IMR-90 (cell line): ENCODE measurements at regions not wholly inside any gene's neighbourhood (a gene's known extent, or its start where the extent isn't known, plus 50 kb on each side); places are given as distances from the start of the nearest gene placed in this dataset.

Experiments used
- ATAC-seq: fragments of 200-7000 bp; cut with Tn5 transposase; 2 replicates; pipeline ENCODE4 v1.9.1; 2020; ENCODE audit warnings: low read depth, mild to moderate bottlenecking, moderate library complexity
- BruUV-seq: library from RNA; stranded (reverse); fragments of 400-500 nt; replicated peaks from 2 replicates; lab custom pipeline; 2021; lab: Mats Ljungman, UMichigan
- CTCF ChIA-PET: fragments of 300-600 bp; formaldehyde crosslinking; extraction: SDS; loops from one replicate; lab custom pipeline; 2021; ENCODE audit warnings: antibody characterized with exemption; lab: Yijun Ruan, JAX
- POLR2A ChIA-PET: fragments of 300-600 bp; sonication (Branson Sonifier 250); formaldehyde crosslinking; loops from one replicate; lab custom pipeline; 2022; ENCODE audit warnings: antibody characterized with exemption; ENCODE audit not compliant: unreplicated experiment; lab: Charles Lee
- DNase-seq: peaks from one replicate; pipeline ENCODE4 v3.0.0; 2013
- H2AFZ ChIP-seq: replicated peaks from 2 replicates; pipeline ENCODE3; 2013; ENCODE audit warnings: low read length, mild to moderate bottlenecking; ENCODE audit not compliant: poor library complexity
- H2AK5ac ChIP-seq: 2 replicates; pipeline ENCODE4 v1.6.1; 2013; ENCODE audit warnings: low read depth, low read length, inconsistent platforms
- H2AK9ac ChIP-seq: replicated peaks from 2 replicates; pipeline ENCODE3; 2013; ENCODE audit warnings: mild to moderate bottlenecking, low read depth, low read length, moderate library complexity; ENCODE audit not compliant: poor library complexity
- H2BK120ac ChIP-seq: 2 replicates; pipeline ENCODE4 v1.6.1; 2013; ENCODE audit warnings: low read depth, low read length, inconsistent platforms
- H2BK15ac ChIP-seq: 3 replicates; pipeline ENCODE4 v1.6.1; 2013; ENCODE audit warnings: low read depth, low read length, inconsistent platforms
- H2BK20ac ChIP-seq: 2 replicates; pipeline ENCODE4 v1.6.1; 2013; ENCODE audit warnings: low read depth, mild to moderate bottlenecking, inconsistent platforms, low read length, moderate library complexity
- H2BK5ac ChIP-seq: 2 replicates; pipeline ENCODE4 v1.6.1; 2013; ENCODE audit warnings: mild to moderate bottlenecking, low read depth, low read length, inconsistent platforms; ENCODE audit not compliant: poor library complexity, severe bottlenecking
- H3K14ac ChIP-seq: replicated peaks from 2 replicates; pipeline ENCODE4 v1.6.1; 2013; ENCODE audit warnings: low read depth, low read length, inconsistent platforms
- H3K18ac ChIP-seq: 2 replicates; pipeline ENCODE4 v1.6.1; 2013; ENCODE audit warnings: low read depth, low read length, control low read depth
- H3K23ac ChIP-seq: 2 replicates; pipeline ENCODE4 v1.6.1; 2013; ENCODE audit warnings: low read depth, low read length, inconsistent platforms
- H3K27ac ChIP-seq: 2 replicates; pipeline ENCODE4 v1.5.1; 2013; ENCODE audit warnings: mild to moderate bottlenecking, control low read depth, low read length; ENCODE audit not compliant: insufficient read depth
- H3K27me3 ChIP-seq: 2 replicates; pipeline ENCODE4 v1.6.1; 2013; ENCODE audit warnings: low read length; ENCODE audit not compliant: control insufficient read depth, insufficient read depth
- H3K36me3 ChIP-seq: 2 replicates; pipeline ENCODE4 v1.6.1; 2013; ENCODE audit warnings: low read length, mixed read lengths; ENCODE audit not compliant: control insufficient read depth, insufficient read depth
- H3K4ac ChIP-seq: 2 replicates; pipeline ENCODE4 v1.6.1; 2013; ENCODE audit warnings: low read depth, low read length, inconsistent platforms
- H3K4me1 ChIP-seq: 2 replicates; pipeline ENCODE4 v1.6.1; 2013; ENCODE audit warnings: low read length, mixed read lengths; ENCODE audit not compliant: control insufficient read depth, insufficient read depth
- H3K4me2 ChIP-seq: 2 replicates; pipeline ENCODE4 v1.6.1; 2013; ENCODE audit warnings: low read depth, mild to moderate bottlenecking, control low read depth, low read length, moderate library complexity
- H3K4me3 ChIP-seq: 2 replicates; pipeline ENCODE4 v1.5.1; 2013; ENCODE audit warnings: low read depth, mild to moderate bottlenecking, control low read depth, low read length, moderate library complexity; ENCODE audit not compliant: insufficient read depth
- H3K56ac ChIP-seq: 2 replicates; pipeline ENCODE4 v1.6.1; 2013; ENCODE audit warnings: low read length, inconsistent platforms; ENCODE audit not compliant: insufficient read depth; ENCODE audit errors: extremely low read depth
- H3K79me1 ChIP-seq, 2 experiments: 2 replicates each; pipeline ENCODE4 v1.6.1; 2013; ENCODE audit warnings: low read length in 2 of 2, inconsistent platforms in 1 of 2, low read depth in 1 of 2
- H3K9ac ChIP-seq: 2 replicates; pipeline ENCODE4 v1.6.1; 2013; ENCODE audit warnings: low read depth, low read length, control low read depth
- H3K9me1 ChIP-seq: 2 replicates; pipeline ENCODE4 v1.6.1; 2013; ENCODE audit warnings: low read length, inconsistent platforms; ENCODE audit not compliant: insufficient read depth
- H3K9me3 ChIP-seq: 2 replicates; pipeline ENCODE4 v1.6.1; 2013; ENCODE audit warnings: low read length; ENCODE audit not compliant: control insufficient read depth, insufficient read depth
- H4K20me1 ChIP-seq: 2 replicates; pipeline ENCODE4 v1.6.1; 2013; ENCODE audit warnings: low read length, inconsistent platforms; ENCODE audit not compliant: insufficient read depth
- H4K5ac ChIP-seq: 2 replicates; pipeline ENCODE4 v1.6.1; 2013; ENCODE audit warnings: mild to moderate bottlenecking, low read depth, low read length, control low read depth
- H4K8ac ChIP-seq, 2 experiments: 2 replicates each; pipeline ENCODE4 v1.6.1; 2013; ENCODE audit warnings: low read depth in 2 of 2, low read length in 2 of 2, control low read depth in 1 of 2, inconsistent platforms in 1 of 2
- H4K91ac ChIP-seq: 2 replicates; pipeline ENCODE4 v1.6.1; 2013; ENCODE audit warnings: low read depth, low read length, inconsistent platforms; ENCODE audit not compliant: insufficient read depth
- BHLHE40 ChIP-seq: fragments of 150-350 bp; IDR thresholded peaks from 2 replicates; pipeline ENCODE4 v1.6.1; 2016; ENCODE audit warnings: mild to moderate bottlenecking, low read depth, low read length
- CEBPB ChIP-seq: IDR thresholded peaks from 2 replicates; pipeline ENCODE4 v1.6.1; 2012; ENCODE audit warnings: low read depth, low read length, improper control_type of control experiment
- ELK1 ChIP-seq: fragments of 150-350 bp; IDR thresholded peaks from 2 replicates; pipeline ENCODE4 v1.6.1; 2016; ENCODE audit warnings: low read depth, mild to moderate bottlenecking, low read length, moderate library complexity, borderline replicate concordance
- FOS ChIP-seq: fragments of 150-350 bp; IDR thresholded peaks from 2 replicates; pipeline ENCODE4 v1.6.1; 2016; ENCODE audit warnings: low read depth, low read length
- MAFK ChIP-seq: IDR thresholded peaks from 2 replicates; pipeline ENCODE4 v1.6.1; 2012; ENCODE audit warnings: low read depth, low read length, improper control_type of control experiment
- MAZ ChIP-seq: IDR thresholded peaks from 2 replicates; pipeline ENCODE4 v1.6.1; 2012; ENCODE audit warnings: low read depth, mild to moderate bottlenecking, low read length, improper control_type of control experiment, moderate library complexity, borderline replicate concordance
- MXI1 ChIP-seq: IDR thresholded peaks from 2 replicates; pipeline ENCODE4 v1.6.1; 2012; ENCODE audit warnings: low read depth, mild to moderate bottlenecking, low read length, moderate library complexity, borderline replicate concordance
- NFE2L2 ChIP-seq: fragments of 150-350 bp; IDR thresholded peaks from 2 replicates; pipeline ENCODE4 v1.6.1; 2016; ENCODE audit warnings: low read depth, mild to moderate bottlenecking, low read length
- RAD21 ChIP-seq: IDR thresholded peaks from 2 replicates; pipeline ENCODE4 v1.6.1; 2012; ENCODE audit warnings: low read length, improper control_type of control experiment
- RFX5 ChIP-seq: IDR thresholded peaks from 2 replicates; pipeline ENCODE4 v1.8.0; 2012; ENCODE audit warnings: low read depth, mild to moderate bottlenecking, low read length, moderate library complexity
- WGBS, 2 experiments: methylation state at CpG; one replicate each; pipeline versions ENCODE4 v1.1.5 to v1.1.7; 2013; ENCODE audit warnings: missing lambda C conversion rate in 2 of 2; ENCODE audit not compliant: insufficient read length in 1 of 2; ENCODE audit errors: extremely low coverage in 2 of 2; 5-methylcytosine and 5-hydroxymethylcytosine counted together
- dilution Hi-C: fragments of 300-500 bp; cut with HindIII; formaldehyde crosslinking; loops from one replicate; pipeline ENCODE4 v1.14.3; 2018; ENCODE audit warnings: low sequenced_read_pairs; ENCODE audit not compliant: unreplicated experiment
- in situ Hi-C: fragments of 300-500 bp; cut with MboI; formaldehyde crosslinking; loops from 3 replicates; pipeline ENCODE4 v1.14.3; 2019; ENCODE audit warnings: low sequenced_read_pairs, inconsistent platforms, mixed read lengths
- intact Hi-C: fragments of 100-400 bp; cut with micrococcal nuclease; formaldehyde crosslinking; loops from 2 replicates; pipeline ENCODE4 v1.10.0; 2022
- TF ChIP-seq, protein P1 (sequence below): conservative IDR thresholded peaks from 2 replicates; pipeline ENCODE4 v1.5.1; 2012; ENCODE audit warnings: mild to moderate bottlenecking, low read depth, low read length, improper control_type of control experiment

- Histone ChIP-seq H3K27me3 (peaks cover 14% of the 10 kb centered on the region), H3K23ac (no peak overlapping the region), H3K9me3 (peaks cover 5% of the 10 kb centered on the region), H2BK5ac (no peak overlapping the region), H3K4me3 (no peak overlapping the region), H3K79me1 (no peaks in the 10 kb centered on the region), H2AFZ (no peak overlapping the region), H3K36me3 (no peaks in the 10 kb centered on the region), H2BK15ac (no peak overlapping the region), H3K4me2 (no peak overlapping the region), H2BK120ac (no peak overlapping the region), H4K91ac (no peak overlapping the region), H3K4me1 (peaks cover 2% of the 10 kb centered on the region), H2AK5ac (no peak overlapping the region), H3K56ac (no peak overlapping the region), H3K18ac (no peak overlapping the region), H3K4ac (no peak overlapping the region), H4K8ac (no peak overlapping the region), H2BK20ac (no peak overlapping the region), H3K14ac (no peak overlapping the region), H3K9ac (no peak overlapping the region), H4K20me1 (no peaks in the 10 kb centered on the region), H2AK9ac (no peak overlapping the region), H4K5ac (no peak overlapping the region), H3K27ac (no peak overlapping the region), H3K9me1 (no peaks in the 10 kb centered on the region)
- ChIA-PET POLR2A (no interaction called here), CTCF (interaction anchor here (0.7 kb wide), 1 partner anchor 16 kb away, joined by 3 read pairs; no protein-coding TSS in a partner anchor)
- in situ Hi-C loops (no loop called here), intact Hi-C loops (no loop called here), dilution Hi-C loops (no loop called here)
- BruUV-seq = no TSS peak
- ATAC-seq (no peak), DNase-seq (peak; percentile 6)
- WGBS, 2 experiments = no CpG with 5 or more reads among the region's 5 CpGs
- TF ChIP-seq BHLHE40 (no peak), FOS (no peak), CEBPB (no peak), MXI1 (no peak), RAD21 (no peak), RFX5 (no peak), MAFK (no peak), ELK1 (no peak), NFE2L2 (no peak), MAZ (no peak)
- TF ChIP-seq, protein P1, sequence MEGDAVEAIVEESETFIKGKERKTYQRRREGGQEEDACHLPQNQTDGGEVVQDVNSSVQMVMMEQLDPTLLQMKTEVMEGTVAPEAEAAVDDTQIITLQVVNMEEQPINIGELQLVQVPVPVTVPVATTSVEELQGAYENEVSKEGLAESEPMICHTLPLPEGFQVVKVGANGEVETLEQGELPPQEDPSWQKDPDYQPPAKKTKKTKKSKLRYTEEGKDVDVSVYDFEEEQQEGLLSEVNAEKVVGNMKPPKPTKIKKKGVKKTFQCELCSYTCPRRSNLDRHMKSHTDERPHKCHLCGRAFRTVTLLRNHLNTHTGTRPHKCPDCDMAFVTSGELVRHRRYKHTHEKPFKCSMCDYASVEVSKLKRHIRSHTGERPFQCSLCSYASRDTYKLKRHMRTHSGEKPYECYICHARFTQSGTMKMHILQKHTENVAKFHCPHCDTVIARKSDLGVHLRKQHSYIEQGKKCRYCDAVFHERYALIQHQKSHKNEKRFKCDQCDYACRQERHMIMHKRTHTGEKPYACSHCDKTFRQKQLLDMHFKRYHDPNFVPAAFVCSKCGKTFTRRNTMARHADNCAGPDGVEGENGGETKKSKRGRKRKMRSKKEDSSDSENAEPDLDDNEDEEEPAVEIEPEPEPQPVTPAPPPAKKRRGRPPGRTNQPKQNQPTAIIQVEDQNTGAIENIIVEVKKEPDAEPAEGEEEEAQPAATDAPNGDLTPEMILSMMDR = no peak
These were observed 74.4 kb upstream of the COPS8 start for GRCh38 chr2:237011206-237011795.
